Parathyroid adenoma (tissue), 2 donors: ENCODE measurements at regions not wholly inside any gene's neighbourhood (a gene's known extent, or its start where the extent isn't known, plus 50 kb on each side); places are given as distances from the start of the nearest gene placed in this dataset.

Source experiments
- H2AFZ ChIP-seq: fragments of 300-600 bp; sonication (generic); one replicate; pipeline ENCODE4 v1.7.0; 2017; ENCODE audit warnings: antibody characterized with exemption, mild to moderate bottlenecking
- H3K27ac ChIP-seq: fragments of 300-600 bp; sonication (generic); one replicate; pipeline ENCODE4 v1.7.0; 2017
- H3K27me3 ChIP-seq: fragments of 300-600 bp; sonication (generic); one replicate; pipeline ENCODE4 v1.7.0; 2017; ENCODE audit warnings: low read length; ENCODE audit not compliant: control insufficient read depth, insufficient read depth
- H3K36me3 ChIP-seq: fragments of 300-600 bp; sonication (generic); one replicate; pipeline ENCODE4 v1.7.0; 2017; ENCODE audit warnings: low read length; ENCODE audit not compliant: control insufficient read depth, insufficient read depth
- H3K4me1 ChIP-seq: fragments of 300-600 bp; sonication (generic); one replicate; pipeline ENCODE4 v1.7.0; 2017; ENCODE audit warnings: control low read depth
- H3K4me2 ChIP-seq: fragments of 300-600 bp; sonication (generic); one replicate; pipeline ENCODE4 v1.7.0; 2017; ENCODE audit warnings: low read length
- H3K4me3 ChIP-seq: fragments of 300-600 bp; sonication (generic); one replicate; pipeline ENCODE4 v1.7.0; 2017; ENCODE audit warnings: low read depth, low read length
- H3K79me2 ChIP-seq: fragments of 300-600 bp; sonication (generic); one replicate; pipeline ENCODE4 v1.7.0; 2017; ENCODE audit warnings: control low read depth
- H3K9ac ChIP-seq: fragments of 300-600 bp; sonication (generic); one replicate; pipeline ENCODE4 v1.7.0; 2017; ENCODE audit warnings: mild to moderate bottlenecking
- H3K9me3 ChIP-seq: fragments of 300-600 bp; sonication (generic); one replicate; pipeline ENCODE4 v1.7.0; 2017; ENCODE audit warnings: low read length; ENCODE audit not compliant: control insufficient read depth
- CTCF ChIP-seq: fragments of 300-600 bp; sonication (generic); IDR thresholded peaks from one replicate; pipeline ENCODE4 v1.7.0; 2017; ENCODE audit warnings: antibody characterized with exemption, mild to moderate bottlenecking
- donor health status: primary hyperparathyroidism.

GRCh38 chr2:33904801-33905200, 305.7 kb upstream of the FAM98A start:
- H3K9ac ChIP-seq = no peak overlapping the region
- H3K27ac ChIP-seq = no peak overlapping the region
- H3K9me3 ChIP-seq = no peaks in the 10 kb centered on the region
- no peak overlapping the region for H3K4me2 ChIP-seq
- H3K79me2 ChIP-seq = no peaks in the 10 kb centered on the region
- H3K27me3 ChIP-seq = no peaks in the 10 kb centered on the region
- no peak overlapping the region for H3K4me3 ChIP-seq
- no peaks in the 10 kb centered on the region for H3K36me3 ChIP-seq
- no peaks in the 10 kb centered on the region for H3K4me1 ChIP-seq
- TF ChIP-seq CTCF = no peak
- H2AFZ ChIP-seq = no peak overlapping the region

- H3K79me2 ChIP-seq = no peaks in the 10 kb centered on the region
- H3K4me2 ChIP-seq = no peak overlapping the region
- H3K4me3 ChIP-seq = no peak overlapping the region
- H3K36me3 ChIP-seq = no peaks in the 10 kb centered on the region
- no peak overlapping the region for H3K9ac ChIP-seq
- H3K9me3 ChIP-seq = no peaks in the 10 kb centered on the region
- TF ChIP-seq CTCF = no peak
- H2AFZ ChIP-seq = no peak overlapping the region
- no peaks in the 10 kb centered on the region for H3K27me3 ChIP-seq
- no peaks in the 10 kb centered on the region for H3K4me1 ChIP-seq
- H3K27ac ChIP-seq = no peak overlapping the region
Observed at GRCh38 chr2:33903701-33904100, 304.6 kb upstream of the FAM98A start.

GRCh38 chr2:33903215-33903614, 304.1 kb upstream of the FAM98A start:
- Histone ChIP-seq H2AFZ (no peak overlapping the region), H3K4me1 (no peaks in the 10 kb centered on the region), H3K79me2 (no peaks in the 10 kb centered on the region), H3K36me3 (no peaks in the 10 kb centered on the region), H3K4me2 (no peak overlapping the region), H3K27me3 (no peaks in the 10 kb centered on the region), H3K4me3 (no peak overlapping the region), H3K9me3 (no peaks in the 10 kb centered on the region), H3K27ac (no peak overlapping the region), H3K9ac (no peak overlapping the region)
- no peak for TF ChIP-seq CTCF

GRCh38 chr2:33900610-33901009, 301.5 kb upstream of the FAM98A start:
- Histone ChIP-seq H2AFZ (no peak overlapping the region), H3K27me3 (no peaks in the 10 kb centered on the region), H3K4me3 (no peak overlapping the region), H3K27ac (no peak overlapping the region), H3K9ac (no peak overlapping the region), H3K9me3 (no peaks in the 10 kb centered on the region), H3K4me1 (no peaks in the 10 kb centered on the region), H3K4me2 (no peak overlapping the region), H3K36me3 (no peaks in the 10 kb centered on the region), H3K79me2 (no peaks in the 10 kb centered on the region)
- TF ChIP-seq CTCF = no peak

- no peaks in the 10 kb centered on the region for H3K79me2 ChIP-seq
- no peaks in the 10 kb centered on the region for H3K4me1 ChIP-seq
- no peaks in the 10 kb centered on the region for H3K36me3 ChIP-seq
- no peak overlapping the region for H3K4me2 ChIP-seq
- H3K27ac ChIP-seq = no peak overlapping the region
- H3K9me3 ChIP-seq = no peaks in the 10 kb centered on the region
- H3K27me3 ChIP-seq = no peaks in the 10 kb centered on the region
- no peak overlapping the region for H2AFZ ChIP-seq
- H3K9ac ChIP-seq = no peak overlapping the region
- H3K4me3 ChIP-seq = no peak overlapping the region
- no peak for TF ChIP-seq CTCF
Observed at GRCh38 chr2:33897741-33898140, 298.6 kb upstream of the FAM98A start.
